ENCODE measurements at regions not wholly inside any gene's neighbourhood (a gene's known extent, or its start where the extent isn't known, plus 50 kb on each side); places are given as distances from the start of the nearest gene placed in this dataset.

DNA sequence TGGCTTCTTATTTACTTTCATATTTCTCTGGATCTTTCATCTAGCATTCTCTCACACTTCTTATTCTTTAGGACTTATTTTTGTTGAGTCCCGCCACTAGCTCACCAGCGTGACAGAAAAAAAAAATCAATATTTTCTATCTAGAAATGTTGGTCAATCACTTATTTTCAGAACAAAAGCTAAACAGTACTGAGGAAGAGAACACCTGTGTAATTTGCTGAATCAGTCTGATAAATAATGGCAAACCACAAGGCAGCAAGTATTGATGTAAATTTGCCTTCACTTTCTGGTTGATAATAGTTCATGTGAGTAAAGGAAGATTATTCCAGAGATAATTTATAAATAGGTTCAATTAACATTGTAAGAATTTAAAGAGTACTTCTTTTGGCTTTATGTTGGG, 179.2 kb downstream of the BCHE start:
- TF ChIP-seq, protein P1, sequence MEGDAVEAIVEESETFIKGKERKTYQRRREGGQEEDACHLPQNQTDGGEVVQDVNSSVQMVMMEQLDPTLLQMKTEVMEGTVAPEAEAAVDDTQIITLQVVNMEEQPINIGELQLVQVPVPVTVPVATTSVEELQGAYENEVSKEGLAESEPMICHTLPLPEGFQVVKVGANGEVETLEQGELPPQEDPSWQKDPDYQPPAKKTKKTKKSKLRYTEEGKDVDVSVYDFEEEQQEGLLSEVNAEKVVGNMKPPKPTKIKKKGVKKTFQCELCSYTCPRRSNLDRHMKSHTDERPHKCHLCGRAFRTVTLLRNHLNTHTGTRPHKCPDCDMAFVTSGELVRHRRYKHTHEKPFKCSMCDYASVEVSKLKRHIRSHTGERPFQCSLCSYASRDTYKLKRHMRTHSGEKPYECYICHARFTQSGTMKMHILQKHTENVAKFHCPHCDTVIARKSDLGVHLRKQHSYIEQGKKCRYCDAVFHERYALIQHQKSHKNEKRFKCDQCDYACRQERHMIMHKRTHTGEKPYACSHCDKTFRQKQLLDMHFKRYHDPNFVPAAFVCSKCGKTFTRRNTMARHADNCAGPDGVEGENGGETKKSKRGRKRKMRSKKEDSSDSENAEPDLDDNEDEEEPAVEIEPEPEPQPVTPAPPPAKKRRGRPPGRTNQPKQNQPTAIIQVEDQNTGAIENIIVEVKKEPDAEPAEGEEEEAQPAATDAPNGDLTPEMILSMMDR (CRISPR knock-in tag; IDR thresholded peaks at IDR 0.05) = no peak
- no peak for TF ChIP-seq EZH2 (conservative IDR thresholded peaks at IDR 0.05; ENCODE audit: low read depth, low read length)
